GM10248 (cell line): ENCODE measurements at regions not wholly inside any gene's neighbourhood (a gene's known extent, or its start where the extent isn't known, plus 50 kb on each side); places are given as distances from the start of the nearest gene placed in this dataset.
"Not testable (repeated sequence)": the region's sequence is repeated elsewhere in the genome, so short reads cannot be mapped to it uniquely, and the experiment has no call there.

Experiments used
- CTCF ChIA-PET: fragments of 300-600 bp; sonication (Branson Sonifier 250); formaldehyde crosslinking; extraction: SDS; loops from one replicate; lab custom pipeline; 2021; ENCODE audit warnings: antibody characterized with exemption; lab: Yijun Ruan, JAX
- POLR2A ChIA-PET: fragments of 350-650 bp; sonication (Branson Sonifier 250); formaldehyde crosslinking; extraction: SDS; loops from one replicate; lab custom pipeline; 2020; ENCODE audit warnings: antibody characterized with exemption; lab: Yijun Ruan, JAX
- DNase-seq: peaks from one replicate; pipeline ENCODE4 v3.0.0; 2012; ENCODE audit errors: extremely low spot score
- CTCF ChIP-seq: IDR thresholded peaks from 2 replicates; pipeline ENCODE4 v1.5.1; 2012; ENCODE audit warnings: mild to moderate bottlenecking, low read depth; ENCODE audit errors: extremely low read depth, missing control alignments, control extremely low read depth

- ChIA-PET POLR2A (no interaction called here), CTCF (interaction anchor here (1.0 kb wide), 1 partner anchor 23 kb away, joined by 3 read pairs; no protein-coding TSS in a partner anchor)
- no peak for TF ChIP-seq CTCF
- DNase-seq = no peak
Measured at GRCh38 chr5:57880216-57880615, 397.6 kb upstream of the ACTBL2 start.

GRCh38 chr5:57878301-57878722, 395.7 kb upstream of the ACTBL2 start:
- ChIA-PET POLR2A (no interaction called here), CTCF (interaction anchor here (1.3 kb wide), 1 partner anchor 10 kb away, joined by 4 read pairs; no protein-coding TSS in a partner anchor)
- no peak for DNase-seq
- no peak for TF ChIP-seq CTCF

- DNase-seq = no peak
- ChIA-PET CTCF (no interaction called here), POLR2A (no interaction called here)
- TF ChIP-seq CTCF = no peak
Measured at GRCh38 chr5:57871496-57871895, 388.9 kb upstream of the ACTBL2 start.

GRCh38 chr5:57870267-57870666, 387.7 kb upstream of the ACTBL2 start:
- DNase-seq, POLR2A ChIA-PET, CTCF ChIA-PET: not testable (repeated sequence)

- TF ChIP-seq CTCF = no peak
- ChIA-PET CTCF (interaction anchor here (1.3 kb wide), 1 partner anchor 9 kb away, joined by 3 read pairs; no protein-coding TSS in a partner anchor), POLR2A (no interaction called here)
- no peak for DNase-seq
Measured at GRCh38 chr5:57863661-57864060, 381.1 kb upstream of the ACTBL2 start.

- no peak for DNase-seq
- no peak for TF ChIP-seq CTCF
- ChIA-PET POLR2A (no interaction called here), CTCF (no interaction called here)
Measured at GRCh38 chr5:57862942-57863341, 380.3 kb upstream of the ACTBL2 start.

- POLR2A ChIA-PET = no interaction called here
- CTCF ChIA-PET = no interaction called here
- TF ChIP-seq CTCF = no peak
- no peak for DNase-seq
Measured at GRCh38 chr5:57862471-57862911, 379.9 kb upstream of the ACTBL2 start.
